Mesendoderm (in vitro differentiated cells): ENCODE measurements at regions not wholly inside any gene's neighbourhood (a gene's known extent, or its start where the extent isn't known, plus 50 kb on each side); places are given as distances from the start of the nearest gene placed in this dataset.
"Not testable (repeated sequence)": the region's sequence is repeated elsewhere in the genome, so short reads cannot be mapped to it uniquely, and the experiment has no call there.

Experiments used
- DNase-seq: peaks from one replicate; pipeline ENCODE4 v3.0.0; 2013
- H2AK5ac ChIP-seq: 2 replicates; pipeline ENCODE4 v1.6.1; 2013; ENCODE audit warnings: low read length, inconsistent platforms
- H2BK120ac ChIP-seq: 2 replicates; pipeline ENCODE4 v1.6.1; 2013; ENCODE audit warnings: low read depth, mild to moderate bottlenecking, low read length, moderate library complexity, mixed read lengths
- H2BK15ac ChIP-seq: replicated peaks from 2 replicates; pipeline ENCODE4 v1.6.1; 2013; ENCODE audit warnings: low read depth, mild to moderate bottlenecking, moderate library complexity
- H2BK5ac ChIP-seq: 2 replicates; pipeline ENCODE4 v1.6.1; 2013; ENCODE audit warnings: low read length, inconsistent platforms
- H3K18ac ChIP-seq: 2 replicates; pipeline ENCODE4 v1.6.1; 2013; ENCODE audit warnings: mild to moderate bottlenecking, low read length, mixed read lengths
- H3K23ac ChIP-seq: one replicate; pipeline ENCODE4 v1.6.1; 2013; ENCODE audit warnings: low read length
- H3K27ac ChIP-seq: 2 replicates; pipeline ENCODE4 v1.5.1; 2013; ENCODE audit warnings: low read depth, mild to moderate bottlenecking, inconsistent platforms, low read length, moderate library complexity
- H3K27me3 ChIP-seq: 2 replicates; pipeline ENCODE4 v1.6.1; 2013; ENCODE audit warnings: low read length, control low read depth, mild to moderate bottlenecking, inconsistent platforms; ENCODE audit not compliant: insufficient read depth, poor library complexity
- H3K36me3 ChIP-seq: 2 replicates; pipeline ENCODE4 v1.6.1; 2013; ENCODE audit warnings: low read length, inconsistent platforms; ENCODE audit not compliant: control insufficient read depth, insufficient read depth
- H3K4ac ChIP-seq: one replicate; pipeline ENCODE4 v1.6.1; 2013; ENCODE audit warnings: low read depth, mild to moderate bottlenecking, low read length, moderate library complexity
- H3K4me1 ChIP-seq: 2 replicates; pipeline ENCODE4 v1.6.1; 2013; ENCODE audit warnings: low read depth, low read length, inconsistent platforms; ENCODE audit not compliant: control insufficient read depth
- H3K4me2 ChIP-seq: 2 replicates; pipeline ENCODE4 v1.6.1; 2013; ENCODE audit warnings: low read length
- H3K4me3 ChIP-seq: 2 replicates; pipeline ENCODE4 v1.5.1; 2013; ENCODE audit warnings: mild to moderate bottlenecking, low read length
- H3K56ac ChIP-seq: one replicate; pipeline ENCODE4 v1.6.1; 2013; ENCODE audit warnings: low read length
- H3K79me1 ChIP-seq: 2 replicates; pipeline ENCODE4 v1.6.1; 2013; ENCODE audit warnings: low read length, inconsistent platforms
- H3K79me2 ChIP-seq: 2 replicates; pipeline ENCODE4 v1.6.1; 2013; ENCODE audit warnings: mild to moderate bottlenecking, low read length; ENCODE audit not compliant: control insufficient read depth, insufficient read depth
- H3K9ac ChIP-seq: 2 replicates; pipeline ENCODE4 v1.6.1; 2013; ENCODE audit warnings: low read length, inconsistent platforms
- H4K5ac ChIP-seq: one replicate; pipeline ENCODE4 v1.6.1; 2013; ENCODE audit warnings: low read length
- H4K8ac ChIP-seq: one replicate; pipeline ENCODE4 v1.6.1; 2013; ENCODE audit warnings: low read depth, mild to moderate bottlenecking, control low read depth, low read length, moderate library complexity
- WGBS: extraction: QIAGEN DNeasy Blood & Tissue Kit; methylation state at CpG from one replicate; pipeline ENCODE4 v1.1.7; 2013; ENCODE audit warnings: low lambda C conversion rate, missing lambda C conversion rate; ENCODE audit not compliant: insufficient coverage; ENCODE audit errors: extremely low coverage; 5-methylcytosine and 5-hydroxymethylcytosine counted together

DNA sequence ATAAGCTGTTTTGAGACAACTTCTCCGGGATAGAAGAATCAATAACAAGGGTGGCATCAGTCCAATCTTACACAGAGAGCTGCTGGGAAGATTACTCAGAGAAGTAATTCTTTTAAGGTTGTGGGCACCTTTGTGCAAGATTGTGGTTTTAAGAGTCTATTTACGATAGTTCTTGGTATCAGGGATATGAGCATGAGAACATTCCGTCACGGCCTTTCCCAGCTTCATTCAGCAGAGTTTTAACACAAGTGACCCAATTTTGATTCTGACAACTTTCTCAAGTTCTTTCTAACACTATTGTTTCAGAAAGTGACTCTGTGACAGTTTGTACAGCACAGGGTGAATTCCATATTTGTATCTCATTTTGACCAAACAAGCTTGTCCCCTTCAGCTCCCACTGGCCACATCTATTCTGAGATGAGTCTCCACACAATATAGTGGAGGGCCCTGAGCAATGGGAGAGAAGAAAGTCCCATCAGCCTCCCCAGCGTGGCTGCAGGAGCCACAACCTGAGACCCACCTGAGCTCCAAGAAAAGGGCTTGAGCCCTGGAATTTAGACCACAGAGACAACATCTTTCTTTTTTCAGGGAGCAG, 869.2 kb downstream of the TMEM121 start:
- Histone ChIP-seq H2AK5ac (no peak overlapping the region), H4K8ac (no peak overlapping the region), H2BK15ac (no peak overlapping the region), H3K18ac (no peak overlapping the region), H3K4me2 (no peak overlapping the region), H3K36me3 (no peaks in the 10 kb centered on the region), H2BK5ac (no peak overlapping the region), H4K5ac (no peak overlapping the region), H3K9ac (no peak overlapping the region), H3K4me3 (no peak overlapping the region), H2BK120ac (no peak overlapping the region), H3K27ac (no peak overlapping the region), H3K79me2 (no peaks in the 10 kb centered on the region), H3K4me1 (no peaks in the 10 kb centered on the region), H3K27me3 (no peaks in the 10 kb centered on the region), H3K56ac (no peak overlapping the region), H3K23ac (no peak overlapping the region), H3K79me1 (no peaks in the 10 kb centered on the region), H3K4ac (no peak overlapping the region)
- no CpG with 5 or more reads among the region's 5 CpGs for WGBS
- DNase-seq = no peak

DNA sequence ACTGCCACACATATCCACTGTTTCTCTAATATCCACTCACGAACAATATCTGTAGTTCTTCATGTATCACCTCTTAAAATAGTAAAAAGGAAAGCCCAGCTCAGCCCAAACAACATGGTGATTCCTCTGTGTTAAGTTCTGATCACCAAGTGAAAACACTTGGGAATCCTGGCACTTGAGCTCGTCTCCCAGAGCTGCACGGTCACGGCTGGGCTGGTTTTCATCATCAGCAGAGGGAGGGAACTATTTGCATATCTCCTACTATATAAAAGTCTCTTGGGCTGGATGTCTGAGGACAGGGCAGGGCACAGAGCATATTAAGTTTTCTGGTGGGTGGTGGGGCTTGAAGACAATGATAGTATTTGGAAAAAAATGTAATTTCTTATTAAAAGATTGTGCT, 870.6 kb downstream of the TMEM121 start:
- Histone ChIP-seq H4K8ac (no peak overlapping the region), H4K5ac (no peak overlapping the region), H3K4me3 (no peak overlapping the region), H3K56ac (no peak overlapping the region), H2BK15ac (no peak overlapping the region), H3K4me1 (no peaks in the 10 kb centered on the region), H3K23ac (no peak overlapping the region), H3K79me1 (no peaks in the 10 kb centered on the region), H3K27ac (no peak overlapping the region), H3K36me3 (no peaks in the 10 kb centered on the region), H2BK5ac (no peak overlapping the region), H3K4me2 (no peak overlapping the region), H3K9ac (no peak overlapping the region), H2BK120ac (no peak overlapping the region), H3K27me3 (no peaks in the 10 kb centered on the region), H3K4ac (no peak overlapping the region), H3K79me2 (no peaks in the 10 kb centered on the region), H3K18ac (no peak overlapping the region), H2AK5ac (no peak overlapping the region)
- DNase-seq = no peak
- no CpG with 5 or more reads among the region's 4 CpGs for WGBS

DNA sequence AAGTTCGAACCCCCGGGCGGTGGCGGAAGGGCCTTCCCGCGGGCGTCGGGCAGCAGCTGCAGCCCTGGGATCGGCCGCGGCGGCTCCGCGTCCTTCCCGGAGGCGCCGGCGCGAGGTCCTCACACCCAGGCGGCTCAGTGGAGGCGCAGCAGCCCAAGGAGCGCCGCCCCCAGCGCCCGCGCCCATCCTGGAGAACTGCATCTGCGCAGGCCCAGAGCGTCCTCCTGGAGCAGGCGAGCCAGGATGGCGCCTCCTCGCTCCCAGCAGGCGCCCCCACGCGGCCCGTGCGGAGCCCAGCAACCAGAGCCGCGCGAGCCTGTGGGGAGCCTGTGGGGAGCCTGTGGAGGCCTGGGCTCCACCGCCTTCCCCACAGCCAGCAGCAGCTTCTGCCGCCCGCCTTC, 872.5 kb downstream of the TMEM121 start:
- not testable (repeated sequence) for H4K8ac ChIP-seq, H3K36me3 ChIP-seq, H2BK15ac ChIP-seq, H3K79me2 ChIP-seq, H3K79me1 ChIP-seq, H3K4me2 ChIP-seq, H3K4me3 ChIP-seq, H4K5ac ChIP-seq, H3K9ac ChIP-seq, H3K23ac ChIP-seq, H2BK5ac ChIP-seq, H3K18ac ChIP-seq, H3K27ac ChIP-seq, H3K4me1 ChIP-seq, DNase-seq, H2BK120ac ChIP-seq, H2AK5ac ChIP-seq, H3K4ac ChIP-seq, H3K27me3 ChIP-seq, H3K56ac ChIP-seq
- WGBS = no CpG with 5 or more reads among the region's 42 CpGs

DNA sequence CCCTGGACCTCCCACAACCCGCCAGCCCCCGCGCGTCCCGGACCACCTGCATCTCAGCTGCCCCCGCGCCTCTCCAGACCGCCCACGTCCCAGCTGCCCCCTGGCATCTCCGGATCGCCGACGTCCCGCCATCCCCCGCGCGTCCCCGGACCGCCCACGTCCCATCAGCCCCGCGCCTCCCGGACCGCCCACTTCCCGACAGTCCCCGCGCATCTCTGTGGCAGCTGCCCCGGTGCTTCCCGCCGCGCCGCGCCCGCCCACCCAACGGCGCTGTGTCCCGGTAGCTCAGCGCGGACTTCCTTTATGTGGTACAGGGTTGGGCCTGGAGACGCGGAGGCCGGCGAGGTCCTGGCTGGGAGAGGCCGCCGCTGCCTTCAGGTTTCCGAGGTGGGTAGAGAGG, 874.9 kb downstream of the TMEM121 start:
- no CpG with 5 or more reads among the region's 46 CpGs for WGBS
- not testable (repeated sequence) for H2BK15ac ChIP-seq, H2AK5ac ChIP-seq, H3K18ac ChIP-seq, H4K5ac ChIP-seq, H3K27ac ChIP-seq, H3K4ac ChIP-seq, DNase-seq, H3K27me3 ChIP-seq, H3K4me1 ChIP-seq, H3K4me3 ChIP-seq, H3K56ac ChIP-seq, H4K8ac ChIP-seq, H3K4me2 ChIP-seq, H3K36me3 ChIP-seq, H2BK120ac ChIP-seq, H3K79me2 ChIP-seq, H3K23ac ChIP-seq, H3K9ac ChIP-seq, H3K79me1 ChIP-seq, H2BK5ac ChIP-seq

DNA sequence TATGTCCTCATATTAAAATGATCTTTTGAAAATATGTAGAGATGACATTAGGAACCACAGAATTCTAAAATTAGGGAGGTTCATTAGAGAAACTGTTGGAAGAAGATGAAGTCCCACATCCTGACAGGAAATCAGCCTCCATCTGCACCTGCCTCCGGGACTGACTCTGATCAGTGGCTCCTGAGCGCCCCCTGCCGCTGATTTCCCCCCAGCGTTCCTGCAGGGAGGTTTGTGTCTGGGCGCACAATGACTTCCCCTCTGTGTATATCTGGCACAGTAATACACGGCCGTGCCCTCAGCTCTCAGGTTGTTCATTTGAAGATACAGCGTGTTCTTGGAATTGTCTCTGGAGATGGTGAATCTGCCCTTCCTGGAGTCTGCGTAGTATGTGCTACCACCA, 883.8 kb downstream of the TMEM121 start:
- H3K4me2 ChIP-seq, DNase-seq, H3K56ac ChIP-seq, H2BK5ac ChIP-seq, H2BK120ac ChIP-seq, H4K8ac ChIP-seq, H4K5ac ChIP-seq, H3K36me3 ChIP-seq, H2BK15ac ChIP-seq, H3K18ac ChIP-seq, H3K4me3 ChIP-seq, H3K4me1 ChIP-seq, H2AK5ac ChIP-seq, H3K79me2 ChIP-seq, H3K79me1 ChIP-seq, H3K9ac ChIP-seq, H3K27ac ChIP-seq, H3K27me3 ChIP-seq, H3K4ac ChIP-seq, H3K23ac ChIP-seq: not testable (repeated sequence)
- no CpG with 5 or more reads among the region's 9 CpGs for WGBS

DNA sequence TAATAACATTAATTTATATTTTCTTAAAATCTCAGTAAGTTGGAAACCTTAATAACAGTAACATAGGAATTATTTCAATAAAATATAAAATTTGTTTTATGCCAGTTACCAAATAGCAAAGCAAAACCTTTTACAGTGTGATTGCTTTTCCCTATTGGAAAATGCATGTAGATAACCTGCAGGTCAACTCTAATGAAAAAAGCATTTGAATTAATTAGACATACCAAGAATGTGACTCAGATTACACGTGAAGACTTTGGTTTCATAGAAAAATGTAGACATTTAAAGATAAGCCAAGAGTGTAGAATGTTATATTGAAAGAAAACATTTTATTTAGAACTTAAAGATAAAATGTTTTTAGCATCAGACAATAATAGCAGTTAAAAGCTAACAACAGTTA, 888.1 kb downstream of the TMEM121 start:
- Histone ChIP-seq H3K79me2 (no peaks in the 10 kb centered on the region), H2AK5ac (no peak overlapping the region), H4K8ac (no peak overlapping the region), H4K5ac (no peak overlapping the region), H3K27ac (no peak overlapping the region), H3K9ac (no peak overlapping the region), H2BK15ac (no peak overlapping the region), H3K36me3 (no peaks in the 10 kb centered on the region), H3K27me3 (no peaks in the 10 kb centered on the region), H2BK120ac (no peak overlapping the region), H3K23ac (no peak overlapping the region), H3K18ac (no peak overlapping the region), H3K4ac (no peak overlapping the region), H3K4me1 (no peaks in the 10 kb centered on the region), H2BK5ac (no peak overlapping the region), H3K4me3 (no peak overlapping the region), H3K79me1 (no peaks in the 10 kb centered on the region), H3K56ac (no peak overlapping the region), H3K4me2 (no peak overlapping the region)
- no peak for DNase-seq
- no CpG with 5 or more reads among the region's 1 CpG for WGBS
